ENCODE measurements at regions not wholly inside any gene's neighbourhood (a gene's known extent, or its start where the extent isn't known, plus 50 kb on each side); places are given as distances from the start of the nearest gene placed in this dataset.

DNA sequence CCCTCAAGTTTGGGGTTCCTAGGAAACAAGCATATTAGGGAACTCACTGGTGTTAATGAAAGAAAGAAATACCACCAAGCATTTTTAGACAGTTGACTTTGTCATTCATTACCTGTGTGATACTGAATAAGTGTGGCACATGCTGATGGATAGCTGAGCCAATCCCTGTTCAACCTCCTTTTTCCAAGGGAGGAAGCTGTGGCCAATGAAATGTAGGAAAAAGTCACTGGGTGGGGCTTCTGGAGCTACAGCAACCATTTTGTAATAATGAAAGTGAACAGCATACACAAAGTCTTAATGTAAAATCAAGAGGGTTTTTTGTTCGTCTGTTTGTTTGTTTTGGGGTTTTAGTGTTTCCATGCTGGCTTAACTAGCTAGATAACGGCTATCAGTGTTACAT, 254.3 kb upstream of the SALL1 start:
- no peak for TF ChIP-seq REST (IDR thresholded peaks at IDR 0.05; ENCODE audit: unreplicated experiment)
- no peak for TF ChIP-seq CTCF (conservative IDR thresholded peaks at IDR 0.05; ENCODE audit: low read depth in 2 of 2)
- TF ChIP-seq EZH2phosphoT487 (IDR thresholded peaks at IDR 0.05; ENCODE audit: unreplicated experiment): no peak
- TF ChIP-seq CREB1 (CRISPR knock-in tag; IDR thresholded peaks at IDR 0.05; ENCODE audit: low read depth): no peak
- no peak for TF ChIP-seq EZH2 (IDR thresholded peaks at IDR 0.05; ENCODE audit: low read depth, unreplicated experiment)
- TF ChIP-seq POLR2AphosphoS5 (IDR thresholded peaks at IDR 0.05; ENCODE audit: low read depth): no peak
